Uterus (tissue), 2 donors: ENCODE measurements at regions not wholly inside any gene's neighbourhood (a gene's known extent, or its start where the extent isn't known, plus 50 kb on each side); places are given as distances from the start of the nearest gene placed in this dataset.

Source experiments
- POLR2A ChIP-seq, 2 donors: fragments of 450-650 bp; IDR thresholded peaks; one replicate each; pipeline ENCODE4 v1.6.1; 2016; ENCODE audit warnings: antibody characterized with exemption in 2 of 2, mild to moderate bottlenecking in 1 of 2, moderate library complexity in 1 of 2
- TF ChIP-seq, protein P1 (sequence below), 4 experiments: fragments of 200-600 bp in 2 of 4; fragments of 450-650 bp in 2 of 4; sonication (generic) in 2 of 4; IDR thresholded peaks; one replicate each; pipeline ENCODE4 v1.5.1; 2016 to 2019; ENCODE audit warnings: antibody characterized with exemption in 4 of 4, mild to moderate bottlenecking in 2 of 4, moderate library complexity in 1 of 4

DNA sequence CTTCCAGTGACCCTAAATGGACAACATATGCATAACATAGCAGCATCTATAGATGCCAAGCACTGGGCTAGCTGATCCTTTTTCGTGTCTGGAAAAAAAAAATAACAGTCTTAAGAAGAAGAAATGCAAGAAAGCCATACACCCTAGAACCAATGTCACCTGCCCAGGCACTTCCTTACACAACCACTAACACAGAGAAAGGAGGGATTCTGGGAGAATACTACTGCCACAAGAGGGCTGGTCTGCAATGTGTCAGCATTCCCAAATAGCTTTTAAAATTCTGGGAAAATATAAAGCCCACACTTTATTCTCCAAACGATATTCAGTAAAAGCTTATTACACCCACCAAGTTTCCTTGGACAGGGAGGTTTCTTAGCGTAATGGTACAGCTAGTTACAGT lies 271.2 kb downstream of the TBL1XR1 start:
- TF ChIP-seq, protein P1, sequence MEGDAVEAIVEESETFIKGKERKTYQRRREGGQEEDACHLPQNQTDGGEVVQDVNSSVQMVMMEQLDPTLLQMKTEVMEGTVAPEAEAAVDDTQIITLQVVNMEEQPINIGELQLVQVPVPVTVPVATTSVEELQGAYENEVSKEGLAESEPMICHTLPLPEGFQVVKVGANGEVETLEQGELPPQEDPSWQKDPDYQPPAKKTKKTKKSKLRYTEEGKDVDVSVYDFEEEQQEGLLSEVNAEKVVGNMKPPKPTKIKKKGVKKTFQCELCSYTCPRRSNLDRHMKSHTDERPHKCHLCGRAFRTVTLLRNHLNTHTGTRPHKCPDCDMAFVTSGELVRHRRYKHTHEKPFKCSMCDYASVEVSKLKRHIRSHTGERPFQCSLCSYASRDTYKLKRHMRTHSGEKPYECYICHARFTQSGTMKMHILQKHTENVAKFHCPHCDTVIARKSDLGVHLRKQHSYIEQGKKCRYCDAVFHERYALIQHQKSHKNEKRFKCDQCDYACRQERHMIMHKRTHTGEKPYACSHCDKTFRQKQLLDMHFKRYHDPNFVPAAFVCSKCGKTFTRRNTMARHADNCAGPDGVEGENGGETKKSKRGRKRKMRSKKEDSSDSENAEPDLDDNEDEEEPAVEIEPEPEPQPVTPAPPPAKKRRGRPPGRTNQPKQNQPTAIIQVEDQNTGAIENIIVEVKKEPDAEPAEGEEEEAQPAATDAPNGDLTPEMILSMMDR (IDR thresholded peaks at IDR 0.05) = no peak
- no peak for TF ChIP-seq POLR2A (IDR thresholded peaks at IDR 0.05)
